Spleen (tissue), 7 donors: ENCODE measurements at regions not wholly inside any gene's neighbourhood (a gene's known extent, or its start where the extent isn't known, plus 50 kb on each side); places are given as distances from the start of the nearest gene placed in this dataset.

Source experiments
- CTCF ChIP-seq, 11 experiments: fragments of 200-600 bp in 7 of 11; fragments of 450-650 bp in 4 of 11; sonication (generic) in 4 of 11; IDR thresholded peaks in 8 of 11; conservative IDR thresholded peaks in 3 of 11; 1 replicate in 7 of 11; 2 replicates in 4 of 11; pipeline versions ENCODE4 v1.4.0 to v1.8.0; 2016 to 2021; ENCODE audit warnings: antibody characterized with exemption in 11 of 11, inconsistent platforms in 4 of 11, mild to moderate bottlenecking in 1 of 11
- POLR2AphosphoS5 ChIP-seq, 3 donors: sonication (generic); formaldehyde crosslinking; IDR thresholded peaks; one replicate each; pipeline ENCODE4 v1.5.1; 2017; ENCODE audit warnings: antibody characterized with exemption in 3 of 3
- donor health status: DM: no; HTN: no; CAD: no; lungs with moderate emphysema.
- donor health status: DM: no; HTN: no; CAD: no.
- donor health status: DM: no; HTN: no; CAD: no.

- TF ChIP-seq CTCF (IDR thresholded peaks at IDR 0.05 in 8 of 11, conservative IDR thresholded peaks at IDR 0.05 in 3 of 11) (no peak), POLR2AphosphoS5 (IDR thresholded peaks at IDR 0.05) (no peak)
Observed at GRCh38 chr9:82492274-82492673, 503.7 kb downstream of the SPATA31D1 start.
